ENCODE measurements at regions not wholly inside any gene's neighbourhood (a gene's known extent, or its start where the extent isn't known, plus 50 kb on each side); places are given as distances from the start of the nearest gene placed in this dataset.

- DNase-seq, result no peak
Measured at GRCh38 chr16:79439901-79440300, 160.6 kb downstream of the MAF start.

DNA sequence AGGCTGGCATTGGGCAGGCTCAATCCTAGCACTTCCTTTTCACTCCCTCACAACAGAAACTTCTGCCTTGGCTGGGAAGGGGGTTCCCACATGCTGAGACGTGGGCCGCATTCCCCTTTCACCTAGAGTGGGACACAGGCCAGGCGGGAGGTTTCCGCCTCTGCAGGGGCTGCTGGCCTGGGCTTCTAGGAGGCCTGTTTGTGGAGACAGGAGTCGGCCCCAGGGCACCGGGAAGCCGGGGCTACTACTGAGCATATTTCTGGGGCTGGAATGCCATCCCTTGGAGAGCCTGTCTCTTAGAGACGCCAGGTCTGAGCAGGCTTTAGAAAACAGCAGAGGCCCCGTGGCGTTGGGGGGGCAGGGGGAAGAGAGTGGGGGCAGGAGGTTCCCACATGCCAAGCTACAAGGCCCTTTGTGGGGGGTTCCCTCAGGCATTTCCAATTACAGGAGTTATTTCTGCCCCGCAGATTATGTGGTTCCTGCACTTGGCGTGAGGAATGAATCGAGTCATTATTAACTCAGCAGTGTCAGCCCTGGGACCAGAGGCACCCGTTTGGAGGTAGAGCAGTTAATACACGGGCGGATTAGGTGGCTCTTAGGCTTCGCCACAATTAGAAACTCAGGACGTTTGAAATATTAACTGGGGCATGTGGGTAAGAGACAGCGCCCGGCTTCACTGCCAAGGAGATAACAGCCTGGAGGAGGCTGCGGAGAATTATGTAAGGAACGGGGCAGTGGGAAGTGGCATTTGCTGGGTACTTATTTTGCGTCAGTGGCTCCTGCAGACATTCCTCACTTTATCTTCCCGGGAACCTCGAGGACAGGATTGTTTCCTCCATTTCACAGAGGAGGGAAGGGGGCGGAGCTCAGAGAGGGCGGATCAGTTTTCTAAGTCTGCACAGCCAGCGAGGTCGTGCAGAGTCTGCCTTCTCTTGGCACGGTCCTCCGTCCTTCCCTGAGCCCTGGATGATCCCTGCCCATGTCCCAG lies 162.5 kb downstream of the MAF start:
- no peak for DNase-seq

DNA sequence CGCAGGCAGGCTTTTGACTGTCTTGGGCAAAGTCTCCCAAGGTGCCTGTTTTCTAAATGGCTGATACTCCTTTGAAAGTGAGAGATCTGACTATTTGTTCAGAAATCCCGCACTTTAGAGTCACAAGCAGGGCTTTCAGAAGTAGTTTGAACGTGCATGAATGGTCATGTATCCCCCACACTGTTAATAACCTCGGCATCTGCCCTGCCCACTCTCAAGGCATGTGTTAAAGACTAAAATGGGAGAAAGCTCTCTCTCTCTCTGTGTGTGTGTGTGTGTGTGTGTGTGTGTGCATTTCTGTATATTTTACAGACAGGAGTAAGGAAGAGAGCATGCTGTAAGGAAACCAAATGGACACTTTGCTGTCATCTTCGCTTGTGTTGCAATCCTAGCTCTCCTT lies 163.7 kb downstream of the MAF start:
- DNase-seq, result no peak

GRCh38 chr16:79434771-79435170 lies 165.8 kb downstream of the MAF start:
- DNase-seq, result no peak

GRCh38 chr16:79434092-79434491 lies 166.4 kb downstream of the MAF start:
- no peak for DNase-seq

DNA sequence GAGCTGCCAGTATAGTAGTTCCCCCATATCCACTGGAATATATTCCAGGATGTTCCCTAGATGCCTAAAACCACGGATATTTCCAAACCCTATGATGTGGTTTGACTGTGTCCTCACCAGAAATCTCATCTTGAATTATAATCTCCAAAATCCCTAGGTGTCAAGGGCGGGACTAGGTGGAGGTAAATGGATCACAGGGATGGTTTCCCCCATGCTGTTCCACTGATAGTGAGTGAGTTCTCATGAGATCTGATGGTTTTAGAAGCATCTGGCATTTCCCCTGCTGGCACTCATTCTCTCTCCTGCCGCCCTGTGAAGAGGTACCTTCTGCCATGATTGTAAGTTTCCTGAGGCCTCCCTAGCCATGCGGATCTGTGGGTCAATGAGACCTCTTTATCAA lies 168.6 kb downstream of the MAF start:
- no peak for DNase-seq

DNA sequence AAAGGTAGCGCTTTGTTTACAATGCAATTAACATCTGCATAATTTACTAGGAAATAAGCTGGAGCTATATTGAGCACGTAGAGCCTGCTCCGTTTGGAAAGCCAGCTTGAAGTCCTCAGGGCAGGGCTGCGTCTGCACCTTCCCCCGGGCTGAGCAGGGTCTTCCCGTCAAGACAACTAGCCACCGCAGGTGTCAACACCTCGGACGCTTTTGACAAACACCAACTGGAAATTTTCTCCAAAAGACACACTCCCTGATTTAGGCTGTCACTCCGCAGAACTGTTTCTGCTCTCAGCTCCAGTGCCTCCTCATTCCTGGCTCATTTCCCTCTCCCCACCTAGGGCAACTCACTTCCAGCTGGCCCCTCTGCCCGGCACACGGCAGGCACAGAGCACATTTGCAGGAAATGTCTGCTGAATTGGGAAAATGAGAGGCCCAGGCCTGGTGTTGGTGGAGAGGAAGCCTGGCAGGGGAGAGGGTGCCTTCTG lies 170.3 kb downstream of the MAF start:
- no peak for DNase-seq

DNA sequence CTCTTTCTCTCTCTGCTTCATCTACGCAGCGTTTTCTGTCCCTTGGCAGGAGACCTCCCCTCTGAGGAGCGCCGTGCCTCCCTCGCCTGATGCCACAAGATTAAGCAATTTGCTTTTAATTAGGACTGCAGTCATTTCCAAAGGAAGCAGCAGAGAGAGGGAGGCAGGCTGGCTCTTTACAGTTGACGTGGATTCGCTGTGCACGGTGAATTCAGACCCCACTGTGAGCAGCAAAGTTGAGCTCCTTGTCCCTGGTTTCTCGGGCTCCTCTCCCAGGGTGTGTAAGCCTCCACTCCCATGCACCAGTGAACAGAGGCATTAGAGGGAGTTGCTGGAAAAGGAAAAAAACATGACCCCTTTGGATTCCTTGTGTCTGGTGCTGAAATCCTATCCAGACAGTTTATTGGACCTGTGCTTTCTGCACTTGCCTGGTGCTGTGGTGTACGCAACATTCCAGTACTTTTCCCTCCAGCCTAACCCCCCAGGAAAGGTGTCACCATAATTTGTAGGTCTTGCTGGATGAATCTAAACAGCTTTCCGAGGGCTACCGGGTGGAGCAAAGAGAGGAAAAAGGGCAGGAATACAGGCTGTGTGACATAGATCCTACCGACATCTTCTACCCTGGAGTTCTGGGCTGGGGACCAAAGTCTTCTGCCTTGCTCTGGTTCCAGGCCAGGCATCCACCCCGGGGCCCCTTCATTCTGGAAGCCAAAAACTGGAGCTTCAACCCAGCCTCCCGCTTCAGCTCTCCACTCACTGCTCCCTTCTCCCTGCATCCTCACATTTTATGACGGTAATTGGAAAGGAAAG lies 171.0 kb downstream of the MAF start:
- no peak for DNase-seq

DNA sequence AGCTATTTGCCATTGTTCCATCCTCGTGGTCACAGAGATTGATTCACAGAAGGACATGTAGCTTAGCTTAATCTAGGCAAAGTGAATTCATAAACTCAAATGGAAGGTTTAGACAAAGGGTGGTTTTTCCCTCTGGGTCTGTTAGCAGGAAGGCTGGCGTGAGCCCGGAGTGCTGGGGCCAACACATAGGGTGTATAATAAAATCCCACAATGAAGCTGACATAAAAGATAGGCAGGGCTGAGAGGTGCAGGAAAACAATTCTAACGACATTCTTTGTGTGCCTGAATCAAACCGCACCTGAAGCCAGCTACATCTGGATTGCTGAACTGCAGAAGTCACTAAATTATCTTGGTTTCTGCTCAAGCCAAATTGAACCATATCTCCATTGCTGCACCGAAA lies 173.9 kb downstream of the MAF start:
- DNase-seq, result no peak

DNA sequence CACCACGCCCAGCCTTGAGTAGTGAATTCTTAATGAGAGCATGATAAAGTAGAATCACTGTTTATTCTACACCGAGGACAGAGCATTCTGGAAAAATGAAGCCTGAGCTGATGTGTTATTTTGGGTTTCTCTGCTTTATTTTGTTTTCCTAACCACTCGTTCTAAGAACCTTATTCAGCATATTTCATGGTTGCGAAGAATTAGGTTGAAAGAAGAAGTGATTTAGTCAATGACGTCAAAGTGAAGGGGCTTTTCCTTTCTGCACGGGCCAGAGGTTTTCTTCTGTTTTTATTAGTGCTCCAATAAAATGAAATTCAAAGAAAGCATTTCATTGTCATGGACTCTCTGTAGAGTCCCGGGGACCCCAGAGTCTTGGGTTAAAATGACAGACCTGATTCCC lies 178.5 kb downstream of the MAF start:
- no peak for DNase-seq

GRCh38 chr16:79421126-79421525 lies 179.4 kb downstream of the MAF start:
- no peak for DNase-seq

DNA sequence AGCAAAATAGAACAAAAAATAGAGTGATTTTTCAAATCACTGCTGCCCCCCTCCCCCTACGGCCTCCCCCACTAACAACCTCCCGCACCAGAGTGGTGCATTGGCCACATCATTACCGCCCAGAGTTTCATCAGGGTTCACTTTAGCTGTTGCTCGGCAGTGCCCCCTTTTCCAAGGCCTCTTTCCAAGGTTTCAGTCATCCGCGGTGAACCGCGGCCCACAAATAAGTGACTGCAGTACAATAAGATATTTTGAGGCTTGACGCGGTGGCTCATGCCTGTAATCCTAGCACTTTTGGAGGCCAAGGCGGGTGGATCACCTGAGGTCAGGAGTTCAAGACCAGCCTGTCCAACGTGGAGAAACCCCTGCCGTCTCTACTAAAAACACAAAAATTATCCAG lies 180.0 kb downstream of the MAF start:
- no peak for DNase-seq

GRCh38 chr16:79419148-79419547 lies 181.4 kb downstream of the MAF start:
- DNase-seq, result no peak

DNA sequence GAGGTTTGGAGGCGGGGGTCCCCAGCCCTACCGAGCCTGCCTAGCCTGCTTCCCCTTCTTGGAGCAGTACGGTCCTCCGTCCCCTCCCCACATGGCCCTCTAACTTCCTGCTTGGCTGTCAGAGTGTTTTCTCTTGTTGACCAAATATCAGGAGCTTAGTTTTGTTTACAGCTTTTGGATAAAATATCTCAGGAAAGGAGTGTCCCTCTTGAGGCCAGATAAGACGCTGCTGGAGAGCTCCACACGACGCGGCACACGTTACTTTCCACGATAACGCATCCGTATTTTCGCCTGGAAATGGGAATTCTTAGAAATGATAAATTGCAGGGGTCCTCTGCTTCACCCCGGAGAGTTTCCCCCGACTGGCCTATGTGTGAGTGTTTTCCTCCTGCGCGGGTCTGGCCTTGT lies 182.9 kb downstream of the MAF start:
- DNase-seq, result no peak

- DNase-seq, result no peak
Measured at GRCh38 chr16:79415983-79416640, 184.4 kb downstream of the MAF start.

- no peak for DNase-seq
Measured at GRCh38 chr16:79412783-79413225, 187.7 kb downstream of the MAF start.

- no peak for DNase-seq
Measured at GRCh38 chr16:79411805-79412204, 188.7 kb downstream of the MAF start.

DNA sequence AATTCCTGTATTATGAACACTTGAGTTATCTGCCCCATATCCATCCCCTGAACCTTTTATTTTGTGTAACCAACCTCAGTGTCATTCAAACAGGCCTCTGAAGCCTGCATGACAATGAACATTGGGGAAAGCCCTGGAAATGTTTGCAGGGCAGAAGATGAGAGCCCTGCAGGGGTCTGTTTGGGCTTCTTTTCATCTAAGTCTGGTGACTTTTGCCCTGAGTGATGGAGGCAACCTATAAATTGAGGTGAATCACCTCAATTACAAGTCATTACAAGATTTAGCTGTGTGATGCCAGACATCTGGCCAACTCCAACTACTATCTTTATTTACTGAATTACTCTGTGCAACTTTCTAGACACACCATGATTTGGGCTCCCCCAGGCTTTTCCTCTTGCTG lies 189.2 kb downstream of the MAF start:
- no peak for DNase-seq

DNA sequence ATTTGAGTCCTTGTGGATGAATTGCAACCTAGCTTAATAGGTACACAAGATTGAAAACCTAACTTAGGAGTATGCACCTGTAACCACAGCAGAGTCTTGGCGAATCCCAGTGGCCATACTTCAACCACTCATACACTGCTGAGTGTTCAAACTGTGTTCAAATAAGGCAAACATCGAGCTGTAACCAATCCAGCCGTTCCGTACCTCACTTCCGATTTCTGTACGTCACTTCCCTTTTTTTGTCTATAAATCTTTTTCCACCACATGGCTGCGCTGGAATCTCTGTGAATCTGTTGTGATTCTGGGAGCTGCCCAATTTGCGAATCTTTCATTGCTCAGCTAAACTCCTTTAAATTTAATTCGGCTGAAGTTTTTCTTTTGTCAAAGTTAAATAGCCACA lies 190.6 kb downstream of the MAF start:
- DNase-seq, result no peak

DNA sequence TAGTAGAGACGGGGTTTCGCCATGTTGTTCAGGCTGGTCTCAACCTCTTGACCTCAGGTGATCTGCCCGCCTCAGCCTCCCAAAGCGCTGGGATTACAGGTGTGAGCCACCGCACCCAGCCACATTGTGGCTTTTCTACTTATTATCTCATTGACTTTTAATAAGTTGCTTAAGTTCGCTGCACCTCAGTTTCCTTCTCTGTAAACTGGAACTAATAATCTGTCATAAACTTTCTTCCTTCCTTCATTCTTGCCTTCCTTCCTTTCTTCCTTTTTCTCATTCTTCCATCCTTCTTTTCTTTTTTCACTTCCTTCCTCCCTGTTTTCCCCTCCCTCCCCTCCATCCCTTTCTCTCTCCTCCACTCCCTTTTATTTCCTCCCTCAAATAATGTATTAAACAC lies 192.2 kb downstream of the MAF start:
- no peak for DNase-seq

DNA sequence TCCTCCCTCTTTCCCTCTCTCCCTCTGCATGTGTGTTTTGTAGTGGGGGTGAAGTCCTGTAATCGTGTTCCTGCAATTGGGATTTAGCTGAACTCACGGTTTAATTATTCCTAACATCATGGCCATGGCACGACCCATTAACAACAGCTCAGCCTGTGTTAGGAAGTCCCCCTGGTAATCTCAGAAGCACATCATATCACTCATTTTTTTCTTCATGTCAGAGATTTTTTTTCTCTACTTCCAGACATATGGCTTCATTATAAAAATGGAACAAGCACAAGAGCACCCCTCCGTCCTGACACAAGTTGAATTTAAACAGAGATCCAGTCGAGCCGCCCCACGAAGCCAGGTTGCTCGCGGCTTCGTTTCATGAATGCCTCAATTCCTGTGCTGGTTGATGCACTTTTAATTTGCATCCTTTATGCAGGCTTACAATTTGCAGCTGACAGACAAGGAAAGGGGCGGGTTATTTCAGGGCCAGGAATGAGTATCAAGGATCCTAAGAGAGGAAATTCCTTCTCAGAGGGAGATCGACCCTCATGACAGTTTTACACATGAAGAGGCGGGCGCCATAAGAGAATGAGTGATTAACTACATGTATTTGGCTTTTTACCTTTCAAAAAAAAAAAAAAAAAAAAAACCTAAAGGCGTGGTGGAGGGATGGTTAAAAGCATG lies 192.9 kb downstream of the MAF start:
- DNase-seq, result no peak

DNA sequence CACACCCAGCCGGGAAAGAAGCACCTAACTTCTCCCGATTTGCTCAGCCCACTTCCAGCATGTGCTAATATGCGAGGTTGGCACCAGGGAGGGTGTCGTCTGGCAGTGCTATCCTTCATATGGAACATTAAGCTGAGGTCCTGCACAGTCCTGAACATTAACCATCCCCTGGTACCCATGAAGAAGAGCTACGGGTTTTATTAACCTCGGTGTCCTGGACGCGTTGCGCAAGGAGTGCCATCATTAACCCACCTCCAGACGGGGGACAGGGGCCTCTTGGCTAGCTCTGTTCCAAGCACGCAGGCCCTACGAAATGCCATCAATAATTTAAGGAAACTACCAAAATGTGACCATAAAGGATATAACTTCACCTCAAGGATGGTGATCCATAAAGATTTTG lies 193.5 kb downstream of the MAF start:
- DNase-seq, result no peak

DNA sequence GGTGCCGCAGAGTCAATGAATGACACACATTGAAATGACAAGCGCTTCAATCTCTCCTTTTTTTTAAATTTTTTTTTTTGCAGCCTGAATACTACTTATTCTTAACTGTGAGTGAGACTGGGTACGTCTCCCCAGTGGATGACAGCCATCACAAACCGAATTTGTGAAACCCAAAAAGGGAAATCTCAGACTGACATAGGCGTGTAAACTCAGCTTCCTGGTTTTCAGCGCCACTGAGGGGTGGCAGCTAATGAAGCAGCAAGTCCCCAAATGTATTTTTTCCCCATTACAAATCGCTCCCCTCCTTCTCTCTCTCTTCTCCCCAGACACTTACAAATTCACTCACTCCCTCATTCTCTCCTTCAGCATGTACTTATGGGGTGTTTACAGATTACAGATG lies 196.0 kb downstream of the MAF start:
- DNase-seq, result no peak
